A204.1 (cell line): ENCODE measurements at regions not wholly inside any gene's neighbourhood (a gene's known extent, or its start where the extent isn't known, plus 50 kb on each side); places are given as distances from the start of the nearest gene placed in this dataset.
A peak's percentile ranks its signal among the peaks of the same experiment; 100 is the strongest.

Experiments used
- FAIRE-seq: peaks from 2 replicates; lab custom pipeline; 2012; peaks lifted over from hg19 to GRCh38; lab: Jason Lieb, UNC

GRCh38 chr10:4337563-4337962 is 488.4 kb upstream of the AKR1E2 start:
- no peak for FAIRE-seq

DNA sequence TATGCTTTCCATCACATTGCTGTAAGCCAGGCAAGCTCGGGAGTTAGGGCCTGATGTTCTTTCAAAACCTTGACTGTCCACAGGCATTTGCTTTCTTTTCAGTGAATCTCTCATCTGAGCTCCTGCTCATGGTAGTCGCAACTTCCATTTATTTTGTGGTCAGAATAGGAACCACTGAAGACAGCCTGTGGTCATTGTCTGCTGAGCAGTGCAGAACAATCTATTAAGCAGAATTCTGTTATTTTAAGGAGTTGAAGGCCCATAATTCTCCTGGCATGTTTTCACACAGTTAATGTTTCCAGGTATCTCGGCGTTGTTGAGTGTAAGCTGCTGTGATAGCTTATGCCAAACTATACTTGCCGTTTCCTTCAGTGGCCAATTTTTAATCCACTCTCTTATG is 491.1 kb upstream of the AKR1E2 start:
- FAIRE-seq = no peak

DNA sequence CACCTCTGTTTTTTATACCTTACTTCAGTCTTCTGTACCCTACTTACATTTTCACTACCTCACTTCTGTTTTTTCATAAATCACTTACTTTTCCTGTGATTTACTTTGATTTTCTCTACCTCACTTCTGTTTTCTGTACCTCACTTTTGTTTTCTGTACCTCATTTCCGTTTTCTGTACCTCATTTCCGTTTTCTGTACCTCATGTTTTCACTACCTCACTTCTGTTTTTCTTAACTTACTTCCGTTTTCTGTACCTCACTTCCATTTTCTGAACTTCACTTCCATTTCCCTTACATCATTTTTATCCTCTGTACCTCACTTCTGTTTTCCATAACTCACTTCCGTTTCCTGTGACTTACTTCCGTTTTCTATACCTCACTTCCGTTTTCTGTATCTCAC is 492.0 kb upstream of the AKR1E2 start:
- no peak for FAIRE-seq

GRCh38 chr10:4333459-4333894 is 492.5 kb upstream of the AKR1E2 start:
- no peak for FAIRE-seq

DNA sequence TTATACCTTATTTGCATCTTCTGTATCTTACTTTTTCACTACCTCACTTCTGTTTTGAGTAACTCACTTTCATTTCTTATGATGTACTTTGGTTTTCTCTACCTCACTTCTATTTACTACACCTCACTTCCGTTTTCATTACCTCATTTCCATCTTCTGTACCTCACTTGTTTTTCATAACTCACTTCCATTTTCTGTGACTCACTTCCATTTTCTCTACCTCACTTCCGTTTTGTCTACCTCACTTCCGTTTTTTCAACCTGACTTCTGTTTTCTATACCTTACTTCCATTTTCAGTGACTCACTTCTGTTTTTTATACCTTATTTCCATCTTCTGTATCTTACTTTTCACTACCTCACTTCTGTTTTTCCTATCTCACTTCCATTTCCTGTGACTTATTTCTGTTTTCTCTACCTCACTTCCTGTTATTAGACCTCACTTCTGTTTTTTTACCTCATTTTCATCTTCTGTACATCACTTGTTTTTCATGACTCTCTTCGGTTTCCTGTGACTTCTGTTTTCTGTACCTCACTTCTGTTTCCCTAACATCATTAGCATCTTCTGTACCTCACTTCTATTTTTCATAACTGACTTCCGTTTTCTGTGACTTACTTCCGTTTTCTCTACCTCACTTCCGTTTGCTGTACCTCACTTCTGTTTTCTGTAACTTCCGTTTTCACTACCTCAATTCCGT is 493.1 kb upstream of the AKR1E2 start:
- FAIRE-seq = no peak

- no peak for FAIRE-seq
Observed at GRCh38 chr10:4331150-4331549, 494.9 kb upstream of the AKR1E2 start.

DNA sequence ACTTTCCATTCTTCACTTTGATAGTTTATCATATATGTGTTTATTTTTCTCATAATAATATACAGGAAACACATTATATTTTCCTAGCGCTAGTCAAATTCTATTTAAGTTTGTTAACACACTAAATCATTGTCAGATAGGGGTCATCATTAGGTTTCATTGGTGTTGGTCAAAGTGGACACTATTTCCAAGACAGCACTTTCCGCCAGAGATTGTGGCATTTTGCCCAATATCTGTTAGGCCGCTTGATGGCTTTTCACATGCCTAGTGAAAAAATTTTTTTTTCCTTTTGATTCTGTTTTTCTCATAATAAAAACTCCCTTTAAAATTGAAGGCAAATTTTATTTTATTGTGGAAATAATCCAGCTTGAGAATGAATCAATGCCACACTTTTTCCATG is 495.4 kb upstream of the AKR1E2 start:
- no peak for FAIRE-seq

DNA sequence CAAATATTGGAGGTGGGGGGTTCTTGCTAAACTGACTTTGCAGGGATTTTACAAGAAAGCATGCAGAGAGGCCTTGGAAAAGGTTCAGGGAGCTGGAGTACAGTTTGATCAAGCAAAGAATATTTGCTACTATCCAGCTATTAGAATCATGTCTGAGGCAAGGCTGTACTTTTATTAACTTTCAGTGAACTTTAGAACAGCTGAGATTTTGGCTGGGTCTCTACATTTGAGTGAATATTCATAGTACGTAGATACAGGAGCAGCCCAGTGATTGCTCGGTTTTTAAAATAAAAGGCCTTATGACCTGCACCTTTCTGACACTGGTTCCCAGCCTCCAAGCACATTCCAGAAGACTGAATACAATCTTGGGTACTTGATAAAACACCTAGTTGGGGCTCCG is 496.8 kb upstream of the AKR1E2 start:
- no peak for FAIRE-seq

DNA sequence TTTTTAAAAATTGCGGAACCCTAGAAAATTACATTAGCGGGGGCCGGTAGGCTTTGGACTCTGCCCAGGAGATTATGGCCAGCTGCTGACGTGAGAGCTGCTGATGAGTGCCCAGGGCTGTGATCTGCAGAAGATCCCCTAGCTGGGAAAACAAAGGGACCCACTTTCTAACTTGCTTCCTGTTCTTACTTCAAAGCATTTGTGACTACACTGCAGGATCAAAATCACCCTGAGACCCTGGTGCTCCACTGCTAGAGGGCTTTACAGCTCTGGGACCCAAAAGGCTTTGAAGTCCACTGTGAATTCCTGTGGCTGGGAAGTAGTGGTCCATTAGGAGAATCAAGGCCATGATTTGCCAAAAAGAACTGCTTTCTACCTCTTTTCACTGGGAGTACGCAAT is 499.4 kb upstream of the AKR1E2 start:
- no peak for FAIRE-seq

DNA sequence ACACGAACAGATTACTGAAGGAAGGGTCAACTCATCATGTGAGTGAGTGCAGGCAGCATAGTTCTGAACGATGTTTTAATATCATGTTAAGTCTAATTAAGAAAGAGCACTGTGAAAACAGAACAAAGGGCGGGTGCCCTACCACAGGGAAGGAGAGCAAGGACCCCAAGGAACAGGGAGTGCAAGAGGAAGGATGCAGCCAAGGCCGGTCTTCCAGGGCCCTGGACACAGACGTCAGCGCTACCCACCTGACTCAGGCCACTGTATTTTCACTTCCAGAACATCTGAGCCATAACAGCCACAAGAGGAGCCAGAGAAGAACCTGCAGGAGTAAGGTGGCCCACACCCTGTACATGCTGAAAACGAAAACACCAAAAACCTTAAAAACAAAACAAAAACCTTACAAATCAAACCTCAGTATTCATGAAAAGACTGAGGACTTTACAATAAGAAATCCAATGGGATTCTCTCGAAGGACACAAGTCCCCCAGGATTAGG is 506.1 kb upstream of the AKR1E2 start:
- FAIRE-seq = no peak

GRCh38 chr10:4316161-4316810 is 509.7 kb upstream of the AKR1E2 start:
- no peak for FAIRE-seq

- FAIRE-seq = no peak
Observed at GRCh38 chr10:4315551-4315950, 510.5 kb upstream of the AKR1E2 start.

DNA sequence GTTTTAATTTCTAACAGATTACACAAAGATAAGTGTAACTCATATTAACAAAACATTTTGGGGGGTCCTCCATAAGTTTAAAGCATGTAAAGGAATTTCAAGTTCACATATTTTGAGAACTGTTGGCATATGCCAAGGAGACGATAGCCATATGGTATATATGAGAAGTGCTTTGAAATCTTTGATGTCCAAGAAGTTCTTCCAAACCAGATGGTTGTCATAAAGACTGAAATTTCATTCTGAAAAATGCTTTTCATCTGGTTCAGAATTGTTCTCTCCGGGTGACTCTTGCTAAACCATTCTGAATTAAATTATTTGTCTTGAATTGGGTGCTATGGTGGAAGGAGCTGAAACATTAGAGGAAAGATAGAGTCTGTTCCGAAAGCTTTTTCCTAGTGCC is 513.0 kb upstream of the AKR1E2 start:
- no peak for FAIRE-seq

- peak; percentile 9 for FAIRE-seq
Observed at GRCh38 chr10:4312051-4312835, 513.8 kb upstream of the AKR1E2 start.

DNA sequence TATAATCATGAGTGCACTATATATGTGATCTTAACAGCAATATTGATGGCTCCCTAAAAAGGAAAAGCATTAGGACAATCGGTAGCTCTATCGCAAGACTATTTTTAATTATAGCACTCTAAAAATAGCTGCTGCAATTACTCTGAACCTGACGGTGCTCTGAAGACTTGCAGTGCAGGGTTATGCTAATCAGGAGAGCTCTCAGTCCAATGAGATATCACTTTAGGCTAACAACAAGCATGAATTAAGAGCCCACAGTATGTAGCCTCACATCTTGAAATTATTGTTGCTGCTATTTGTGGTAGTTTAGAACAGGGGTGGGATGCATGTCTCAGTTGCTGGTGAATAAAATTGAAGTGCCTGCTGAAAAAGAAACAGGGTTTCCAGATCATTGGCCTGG is 515.8 kb upstream of the AKR1E2 start:
- no peak for FAIRE-seq

GRCh38 chr10:4307910-4308309 is 518.1 kb upstream of the AKR1E2 start:
- FAIRE-seq = no peak

GRCh38 chr10:4306871-4307270 is 519.1 kb upstream of the AKR1E2 start:
- no peak for FAIRE-seq

DNA sequence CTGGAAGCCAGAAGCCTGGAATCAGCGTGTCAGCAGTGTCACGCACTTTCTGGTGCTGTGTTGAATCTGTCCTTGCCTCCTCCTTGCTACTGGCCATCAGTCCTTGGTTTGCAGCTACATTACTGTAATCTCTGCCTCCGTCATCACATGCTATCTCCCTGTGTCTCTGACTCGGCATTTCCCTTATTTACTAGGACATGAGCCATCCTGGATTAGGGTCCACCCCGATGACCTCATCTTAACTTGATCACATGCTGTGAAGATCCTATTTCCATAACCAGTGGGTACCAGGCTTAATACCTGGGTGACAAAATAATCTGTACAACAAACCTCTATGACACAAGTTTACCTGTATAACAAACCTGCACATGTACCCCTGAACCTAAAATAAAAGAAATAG is 518.0 kb upstream of the KLF6 start:
- FAIRE-seq = no peak

DNA sequence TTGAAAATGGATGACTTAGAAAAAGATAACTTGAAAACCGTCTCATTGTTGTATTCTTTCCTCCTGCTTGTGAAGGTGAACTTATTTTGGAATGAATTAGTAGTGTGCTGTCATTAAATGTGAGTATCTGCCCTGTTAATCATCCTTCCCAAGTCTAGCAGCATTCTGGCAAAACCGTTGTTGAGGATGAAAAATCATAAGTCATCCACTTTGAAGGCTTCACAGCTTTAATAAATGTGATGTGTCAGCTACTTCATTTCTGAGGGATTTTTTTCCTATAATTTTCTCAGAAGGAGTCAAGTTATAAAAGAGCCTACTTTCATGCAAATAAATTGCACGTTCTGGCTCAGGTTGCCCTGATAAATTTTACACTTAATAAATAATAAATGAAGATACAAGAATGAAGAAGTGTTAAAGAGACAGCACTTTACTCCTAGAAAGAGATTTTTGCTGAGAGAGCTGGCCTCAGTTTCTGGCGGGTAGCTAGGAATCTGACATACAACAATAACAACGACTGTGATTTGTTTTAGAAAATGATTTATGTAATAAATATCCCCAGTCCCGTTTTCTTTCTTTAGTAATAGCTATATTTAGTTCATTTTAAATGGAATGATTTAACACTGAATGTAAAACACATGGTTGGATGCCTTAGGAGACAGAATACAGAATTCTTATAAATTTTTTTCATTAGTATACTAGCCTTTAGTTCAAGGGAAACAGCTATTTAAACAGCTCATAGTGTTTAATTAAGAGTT is 516.5 kb upstream of the KLF6 start:
- FAIRE-seq = no peak

DNA sequence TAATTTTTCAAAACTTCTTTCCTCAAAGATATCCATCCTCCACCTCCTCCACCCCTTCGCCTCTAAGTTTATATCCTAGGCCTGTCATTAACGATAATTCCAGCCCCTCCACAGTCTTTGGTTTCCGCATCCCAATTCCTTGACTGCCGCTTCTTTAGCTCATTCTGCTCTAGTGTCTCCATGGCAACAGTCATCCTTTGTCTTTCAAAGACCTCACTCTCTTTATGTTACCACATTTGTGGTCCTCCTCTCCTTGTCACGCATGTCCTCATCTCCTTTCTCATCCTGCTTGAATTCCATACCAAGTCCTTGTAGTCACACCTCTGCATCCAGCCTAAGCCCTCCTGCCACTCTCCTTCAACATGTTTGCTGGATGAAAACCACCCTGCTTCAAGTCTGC is 511.2 kb upstream of the KLF6 start:
- no peak for FAIRE-seq

GRCh38 chr10:4294996-4295792 is 510.2 kb upstream of the KLF6 start:
- FAIRE-seq = no peak

GRCh38 chr10:4294271-4294670 is 509.3 kb upstream of the KLF6 start:
- no peak for FAIRE-seq
